ENCODE measurements at regions not wholly inside any gene's neighbourhood (a gene's known extent, or its start where the extent isn't known, plus 50 kb on each side); places are given as distances from the start of the nearest gene placed in this dataset.

GRCh38 chrX:7775987-7776386, 67.0 kb upstream of the VCX start:
- no peaks in the 10 kb centered on the region for H3K4me1 ChIP-seq
- DNase-seq (ENCODE audit: low spot score in 2 of 2), result no peak
- no peaks in the 10 kb centered on the region for H3K9me3 ChIP-seq
- no peak overlapping the region for H3K27ac ChIP-seq
- no peaks in the 10 kb centered on the region for H3K27me3 ChIP-seq
- H3K4me3 ChIP-seq, result no peak overlapping the region
- 83 to 93% methylated on average over 3 of the region's 3 CpGs for WGBS, 2 donors
- no peaks in the 10 kb centered on the region for H3K36me3 ChIP-seq
- TF ChIP-seq EP300 (IDR thresholded peaks at IDR 0.05) (no peak), POLR2A (IDR thresholded peaks at IDR 0.05) (no peak)
- TF ChIP-seq, protein P1, sequence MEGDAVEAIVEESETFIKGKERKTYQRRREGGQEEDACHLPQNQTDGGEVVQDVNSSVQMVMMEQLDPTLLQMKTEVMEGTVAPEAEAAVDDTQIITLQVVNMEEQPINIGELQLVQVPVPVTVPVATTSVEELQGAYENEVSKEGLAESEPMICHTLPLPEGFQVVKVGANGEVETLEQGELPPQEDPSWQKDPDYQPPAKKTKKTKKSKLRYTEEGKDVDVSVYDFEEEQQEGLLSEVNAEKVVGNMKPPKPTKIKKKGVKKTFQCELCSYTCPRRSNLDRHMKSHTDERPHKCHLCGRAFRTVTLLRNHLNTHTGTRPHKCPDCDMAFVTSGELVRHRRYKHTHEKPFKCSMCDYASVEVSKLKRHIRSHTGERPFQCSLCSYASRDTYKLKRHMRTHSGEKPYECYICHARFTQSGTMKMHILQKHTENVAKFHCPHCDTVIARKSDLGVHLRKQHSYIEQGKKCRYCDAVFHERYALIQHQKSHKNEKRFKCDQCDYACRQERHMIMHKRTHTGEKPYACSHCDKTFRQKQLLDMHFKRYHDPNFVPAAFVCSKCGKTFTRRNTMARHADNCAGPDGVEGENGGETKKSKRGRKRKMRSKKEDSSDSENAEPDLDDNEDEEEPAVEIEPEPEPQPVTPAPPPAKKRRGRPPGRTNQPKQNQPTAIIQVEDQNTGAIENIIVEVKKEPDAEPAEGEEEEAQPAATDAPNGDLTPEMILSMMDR (IDR thresholded peaks at IDR 0.05), result no peak

DNA sequence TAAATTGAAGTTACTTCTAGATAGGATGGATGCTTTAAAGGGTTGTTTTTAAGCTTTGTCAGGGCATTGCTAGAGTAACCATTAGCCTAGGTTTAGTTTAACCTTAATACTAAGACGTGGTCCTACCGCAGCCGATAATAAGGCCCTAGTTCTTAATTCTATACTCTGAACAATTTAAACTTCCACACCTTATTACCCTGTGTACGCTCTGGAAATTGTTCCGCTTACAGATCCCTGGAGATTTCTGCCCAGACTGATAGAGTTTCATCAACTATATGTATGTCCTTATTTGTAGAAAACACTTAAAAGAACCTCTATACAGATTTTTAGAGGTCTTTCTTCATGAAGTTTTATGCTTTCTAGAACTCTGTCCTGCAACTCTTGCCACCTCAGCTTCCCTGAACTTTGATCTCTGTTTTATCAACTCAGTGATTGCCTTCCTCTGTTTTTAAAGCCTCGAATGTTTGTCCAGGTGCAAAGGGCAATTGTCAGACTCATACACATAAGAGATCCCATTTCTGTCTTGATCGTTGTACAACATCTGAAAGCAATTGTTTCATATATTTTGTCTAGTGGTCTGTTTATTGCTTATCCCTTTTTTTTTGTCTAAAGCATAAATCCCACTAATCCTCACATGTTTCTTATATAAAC, 71.1 kb upstream of the VCX start:
- DNase-seq (ENCODE audit: low spot score in 2 of 2), result no peak
- no peak for TF ChIP-seq EP300 (IDR thresholded peaks at IDR 0.05)
- TF ChIP-seq, protein P1 (IDR thresholded peaks at IDR 0.05), result no peak
- TF ChIP-seq POLR2A (IDR thresholded peaks at IDR 0.05), result no peak
- Histone ChIP-seq H3K4me3 (no peak overlapping the region), H3K36me3 (no peaks in the 10 kb centered on the region), H3K27ac (no peak overlapping the region), H3K4me1 (no peaks in the 10 kb centered on the region), H3K27me3 (peaks cover 0 to 5% of the 10 kb centered on the region in 2 donors), H3K9me3 (no peaks in the 10 kb centered on the region)
- WGBS, 2 donors, result 39 to 68% methylated on average over 7 of the region's 7 CpGs

- H3K27me3 ChIP-seq, result no peaks in the 10 kb centered on the region
- no peak overlapping the region for H3K27ac ChIP-seq
- DNase-seq (ENCODE audit: low spot score in 2 of 2), result no peak
- no peaks in the 10 kb centered on the region for H3K9me3 ChIP-seq
- 27 to 61% methylated on average over 1 of the region's 1 CpG for WGBS, 2 donors
- no peak overlapping the region for H3K4me3 ChIP-seq
- H3K4me1 ChIP-seq, result no peaks in the 10 kb centered on the region
- no peaks in the 10 kb centered on the region for H3K36me3 ChIP-seq
- TF ChIP-seq POLR2A (IDR thresholded peaks at IDR 0.05) (no peak), EP300 (IDR thresholded peaks at IDR 0.05) (no peak)
- TF ChIP-seq, protein P1 (IDR thresholded peaks at IDR 0.05), result no peak
These were observed 83.1 kb upstream of the VCX start for GRCh38 chrX:7759830-7760229.

GRCh38 chrX:7746856-7747255, 96.1 kb upstream of the VCX start:
- no peak overlapping the region for H3K27ac ChIP-seq
- no peaks in the 10 kb centered on the region for H3K9me3 ChIP-seq
- H3K27me3 ChIP-seq, result no peaks in the 10 kb centered on the region
- 27 to 36% methylated on average over 5 of the region's 5 CpGs for WGBS, 2 donors
- no peaks in the 10 kb centered on the region for H3K36me3 ChIP-seq
- DNase-seq (ENCODE audit: low spot score in 2 of 2), result no peak
- TF ChIP-seq EP300 (IDR thresholded peaks at IDR 0.05) (no peak), POLR2A (IDR thresholded peaks at IDR 0.05) (no peak)
- TF ChIP-seq, protein P1 (IDR thresholded peaks at IDR 0.05), result no peak
- H3K4me3 ChIP-seq, result no peak overlapping the region
- no peaks in the 10 kb centered on the region for H3K4me1 ChIP-seq

- TF ChIP-seq EP300 (IDR thresholded peaks at IDR 0.05), result no peak
- TF ChIP-seq, protein P1 (IDR thresholded peaks at IDR 0.05), result no peak
- TF ChIP-seq POLR2A (IDR thresholded peaks at IDR 0.05), result no peak
- 76 to 85% methylated on average over 2 of the region's 2 CpGs for WGBS, 2 donors
- Histone ChIP-seq H3K9me3 (no peaks in the 10 kb centered on the region), H3K27me3 (no peaks in the 10 kb centered on the region), H3K27ac (no peak overlapping the region), H3K4me3 (no peak overlapping the region), H3K4me1 (no peaks in the 10 kb centered on the region), H3K36me3 (no peaks in the 10 kb centered on the region)
- no peak for DNase-seq (ENCODE audit: low spot score in 2 of 2)
These were observed 112.9 kb upstream of the VCX start for GRCh38 chrX:7730071-7730470.
